Choroid plexus epithelial cell (primary cell): ENCODE measurements at regions not wholly inside any gene's neighbourhood (a gene's known extent, or its start where the extent isn't known, plus 50 kb on each side); places are given as distances from the start of the nearest gene placed in this dataset.

ENCODE experiments used
- DNase-seq: peaks from one replicate; pipeline ENCODE4 v3.0.0-alpha.2; 2010; ENCODE audit warnings: low read depth
- H3K4me3 ChIP-seq: 2 replicates; pipeline ENCODE4 v1.5.1; 2011; ENCODE audit warnings: low read depth, mild to moderate bottlenecking, control low read depth, low read length, moderate library complexity
- TF ChIP-seq, protein P1 (sequence below): conservative IDR thresholded peaks from 2 replicates; pipeline ENCODE4 v1.5.1; 2011; ENCODE audit warnings: low read depth, mild to moderate bottlenecking, control low read depth, inconsistent platforms, low read length, moderate library complexity

DNA sequence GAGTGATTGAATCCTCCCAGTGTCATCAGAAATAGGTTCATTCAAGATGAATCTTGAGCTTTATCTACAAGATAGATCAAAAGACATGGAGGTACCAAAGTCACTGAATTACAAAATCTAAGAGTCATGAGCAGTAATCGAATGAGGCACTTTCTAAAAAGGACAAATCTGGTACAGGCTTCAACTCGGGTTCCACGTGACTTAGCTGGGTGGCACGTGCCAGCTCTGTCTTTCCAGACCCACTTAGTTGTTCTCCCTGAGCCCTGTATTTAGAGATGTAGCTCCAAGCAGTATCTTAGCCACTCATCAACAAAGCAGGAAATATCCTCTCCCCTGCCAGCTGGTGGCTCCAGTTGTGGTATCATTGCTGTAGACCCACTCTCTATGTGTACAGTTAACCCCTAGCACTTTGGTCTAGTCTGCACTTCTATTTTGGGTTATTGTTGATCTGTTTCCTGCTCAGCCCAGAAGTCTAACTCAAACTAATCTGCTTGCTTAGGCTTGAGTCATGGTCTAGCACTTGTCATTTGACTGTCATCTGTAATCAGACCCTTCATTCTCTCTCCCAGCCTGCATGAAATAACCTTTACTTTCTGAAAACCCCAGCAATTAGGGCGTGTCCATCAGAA is 528.7 kb downstream of the ETS1 start:
- TF ChIP-seq, protein P1, sequence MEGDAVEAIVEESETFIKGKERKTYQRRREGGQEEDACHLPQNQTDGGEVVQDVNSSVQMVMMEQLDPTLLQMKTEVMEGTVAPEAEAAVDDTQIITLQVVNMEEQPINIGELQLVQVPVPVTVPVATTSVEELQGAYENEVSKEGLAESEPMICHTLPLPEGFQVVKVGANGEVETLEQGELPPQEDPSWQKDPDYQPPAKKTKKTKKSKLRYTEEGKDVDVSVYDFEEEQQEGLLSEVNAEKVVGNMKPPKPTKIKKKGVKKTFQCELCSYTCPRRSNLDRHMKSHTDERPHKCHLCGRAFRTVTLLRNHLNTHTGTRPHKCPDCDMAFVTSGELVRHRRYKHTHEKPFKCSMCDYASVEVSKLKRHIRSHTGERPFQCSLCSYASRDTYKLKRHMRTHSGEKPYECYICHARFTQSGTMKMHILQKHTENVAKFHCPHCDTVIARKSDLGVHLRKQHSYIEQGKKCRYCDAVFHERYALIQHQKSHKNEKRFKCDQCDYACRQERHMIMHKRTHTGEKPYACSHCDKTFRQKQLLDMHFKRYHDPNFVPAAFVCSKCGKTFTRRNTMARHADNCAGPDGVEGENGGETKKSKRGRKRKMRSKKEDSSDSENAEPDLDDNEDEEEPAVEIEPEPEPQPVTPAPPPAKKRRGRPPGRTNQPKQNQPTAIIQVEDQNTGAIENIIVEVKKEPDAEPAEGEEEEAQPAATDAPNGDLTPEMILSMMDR = no peak
- no peak overlapping the region for H3K4me3 ChIP-seq
- no peak for DNase-seq

DNA sequence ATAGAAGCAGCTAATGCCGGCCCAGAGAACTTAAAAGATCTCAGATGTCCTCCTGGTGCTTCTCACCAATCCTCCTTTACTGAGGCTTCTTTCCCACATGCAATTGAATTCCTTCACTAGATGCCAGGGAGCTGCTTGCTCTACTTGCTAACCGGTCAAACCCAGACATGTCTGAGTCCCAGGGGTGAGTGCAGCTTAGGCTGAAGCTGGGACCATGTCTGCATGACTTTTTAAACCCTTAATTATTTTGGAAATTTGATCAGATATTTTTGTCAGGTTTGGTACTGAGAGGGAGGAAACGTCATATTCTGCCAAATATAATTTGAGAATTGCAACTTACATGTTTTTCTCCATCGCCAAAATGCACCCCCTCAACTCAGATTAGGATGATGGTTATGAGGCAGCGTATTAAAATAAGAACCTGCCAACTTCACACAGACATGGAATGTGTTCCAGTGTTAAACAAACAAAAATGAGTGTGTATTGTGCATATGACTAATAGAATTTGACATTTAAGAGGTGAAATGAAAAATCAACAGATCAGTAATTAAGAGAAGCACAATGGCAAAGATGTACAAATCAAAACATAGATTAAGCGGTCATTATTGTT is 529.5 kb downstream of the ETS1 start:
- TF ChIP-seq, protein P1 = no peak
- no peak overlapping the region for H3K4me3 ChIP-seq
- DNase-seq = no peak

DNA sequence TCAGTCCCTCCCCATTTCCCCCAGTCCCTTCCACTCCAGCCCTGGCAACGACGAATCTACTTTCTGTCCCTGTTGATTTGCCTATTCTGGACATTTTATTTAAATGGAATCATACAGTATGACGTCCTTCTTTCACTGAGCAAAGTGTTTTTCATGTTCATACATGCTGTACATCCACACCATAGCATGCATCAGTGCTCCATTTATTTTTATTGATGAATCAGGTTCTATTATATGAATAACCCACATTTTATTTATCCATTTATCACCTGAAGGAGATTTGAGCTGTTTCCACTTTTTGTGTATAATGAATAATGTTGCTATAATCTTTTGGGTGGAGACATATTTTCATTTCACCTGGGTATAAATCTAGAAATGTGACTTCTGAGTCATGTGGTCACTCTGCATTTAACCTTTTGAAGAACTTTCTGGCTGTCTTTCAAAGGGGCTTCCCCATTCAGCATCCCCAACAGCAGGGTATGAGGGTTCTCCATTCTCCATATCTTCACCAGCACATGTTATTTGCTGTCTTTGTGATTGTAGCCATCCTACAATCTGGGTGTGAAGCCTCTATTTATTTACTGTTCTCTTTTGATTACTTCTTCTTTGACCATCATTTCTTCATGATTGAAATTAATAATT is 531.7 kb downstream of the ETS1 start:
- H3K4me3 ChIP-seq = no peak overlapping the region
- no peak for DNase-seq
- TF ChIP-seq, protein P1 = no peak

DNA sequence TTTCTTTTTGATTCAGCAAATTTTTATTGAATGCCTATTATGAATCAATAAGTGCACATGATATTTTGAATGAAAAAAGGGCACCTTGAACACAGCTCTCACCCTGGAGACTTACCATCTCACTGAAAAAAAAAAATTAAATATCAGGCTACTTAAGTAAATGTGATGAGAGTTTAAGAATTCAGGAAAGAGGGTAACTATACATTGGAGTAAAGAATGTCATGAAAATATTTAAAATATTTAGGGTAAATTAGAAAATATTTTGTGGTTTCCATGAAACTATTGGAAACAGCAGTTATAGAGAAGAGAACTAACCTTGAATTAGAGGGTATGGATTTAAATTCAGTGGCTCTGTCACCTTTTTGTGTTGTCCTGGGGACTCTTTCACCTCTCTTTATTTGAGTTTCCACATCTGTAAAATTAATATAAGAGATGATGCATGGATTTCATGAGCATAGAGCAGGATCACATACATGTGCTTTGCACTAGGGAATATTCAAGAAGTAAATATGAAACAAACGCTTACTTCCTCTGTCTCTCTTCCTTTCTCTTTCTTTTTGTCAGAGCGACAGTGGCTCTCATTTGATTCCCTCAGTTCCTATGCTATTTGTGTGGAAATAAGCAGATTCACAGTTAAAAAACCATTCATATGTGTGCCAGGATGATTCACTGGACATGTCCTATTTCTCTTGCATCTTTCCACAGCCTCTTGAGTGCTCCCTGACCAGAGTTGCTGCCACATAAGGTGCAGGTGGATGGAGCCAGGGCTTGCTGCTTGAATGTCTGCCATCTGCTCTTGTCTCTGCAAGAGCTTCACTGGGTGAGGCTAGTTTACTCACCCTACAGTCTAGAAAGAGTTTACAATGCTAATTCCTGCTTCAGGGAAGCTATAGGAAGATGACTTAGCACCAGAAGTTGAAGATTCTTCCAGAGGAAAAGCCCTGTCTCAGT is 533.1 kb downstream of the ETS1 start:
- no peak for DNase-seq
- no peak overlapping the region for H3K4me3 ChIP-seq
- TF ChIP-seq, protein P1 = no peak

DNA sequence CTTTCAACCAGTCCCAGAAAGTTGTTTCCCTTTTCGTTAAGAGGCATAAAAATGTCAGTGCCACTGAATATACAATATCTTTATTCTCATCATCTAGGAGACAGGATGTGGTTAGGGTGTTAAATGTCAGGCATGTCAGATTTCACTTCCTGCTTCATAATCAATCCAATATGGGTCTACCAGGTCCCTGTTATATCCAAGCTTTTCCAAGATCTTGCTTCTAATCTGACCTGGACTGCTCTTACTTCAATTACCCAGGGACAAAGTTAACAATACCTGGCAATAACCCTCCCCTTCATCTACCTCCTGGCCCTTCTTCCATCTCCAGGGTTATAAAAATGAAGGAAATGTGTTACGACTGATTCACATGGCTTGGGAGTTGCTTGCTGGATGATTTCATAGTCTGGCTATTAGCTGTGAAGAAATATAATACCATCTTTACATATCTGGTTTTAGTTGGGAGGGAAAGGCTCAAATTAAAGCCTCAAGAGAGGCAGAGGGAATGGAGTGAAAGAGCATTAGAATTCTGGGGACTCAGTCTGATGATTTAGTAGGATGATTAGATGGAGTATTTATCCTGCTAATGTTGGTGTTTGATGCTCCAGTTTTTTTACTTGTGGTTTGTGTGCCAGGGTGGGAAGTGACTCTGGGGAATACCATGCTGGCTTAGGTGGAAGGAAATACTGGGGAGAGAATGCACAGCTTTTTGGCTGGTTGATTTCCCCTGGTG is 534.3 kb downstream of the ETS1 start:
- TF ChIP-seq, protein P1 = no peak
- no peak overlapping the region for H3K4me3 ChIP-seq
- peak; percentile 78 for DNase-seq

DNA sequence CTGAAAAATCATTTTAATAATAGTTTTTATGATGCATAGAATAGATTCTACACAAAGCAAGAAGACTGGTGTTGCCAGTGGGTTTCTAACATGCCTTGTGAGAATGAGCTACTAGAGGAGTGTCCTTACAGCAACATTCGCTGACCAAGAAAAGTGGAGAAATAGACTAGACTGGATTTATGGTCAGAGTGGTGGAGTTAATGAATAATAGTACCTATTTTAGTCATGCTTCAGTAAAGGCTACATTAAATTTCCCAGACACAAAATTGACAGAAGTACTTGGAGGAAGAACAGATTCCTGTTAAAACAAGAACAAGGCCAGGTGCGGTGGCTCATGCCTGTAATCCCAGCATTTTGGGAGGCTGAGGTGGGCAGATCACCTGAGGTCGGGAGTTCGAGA is 539.2 kb downstream of the ETS1 start:
- H3K4me3 ChIP-seq = no peak overlapping the region
- TF ChIP-seq, protein P1 = no peak
- DNase-seq = no peak
